DOHH2 (cell line): ENCODE measurements at regions not wholly inside any gene's neighbourhood (a gene's known extent, or its start where the extent isn't known, plus 50 kb on each side); places are given as distances from the start of the nearest gene placed in this dataset.

Source experiments
- EZH2phosphoT487 ChIP-seq: fragments of 200-600 bp; sonication (generic); IDR thresholded peaks from 2 replicates; pipeline ENCODE4 v1.6.1; 2017; ENCODE audit warnings: borderline replicate concordance, mild to moderate bottlenecking, antibody characterized with exemption, low read length, moderate library complexity, mixed read lengths
- TF ChIP-seq, protein P1 (sequence below): fragments of 200-600 bp; sonication (generic); IDR thresholded peaks from one replicate; pipeline ENCODE4 v1.5.1; 2014; ENCODE audit warnings: antibody characterized with exemption, mild to moderate bottlenecking, low read depth, low read length; ENCODE audit not compliant: poor library complexity, severe bottlenecking

DNA sequence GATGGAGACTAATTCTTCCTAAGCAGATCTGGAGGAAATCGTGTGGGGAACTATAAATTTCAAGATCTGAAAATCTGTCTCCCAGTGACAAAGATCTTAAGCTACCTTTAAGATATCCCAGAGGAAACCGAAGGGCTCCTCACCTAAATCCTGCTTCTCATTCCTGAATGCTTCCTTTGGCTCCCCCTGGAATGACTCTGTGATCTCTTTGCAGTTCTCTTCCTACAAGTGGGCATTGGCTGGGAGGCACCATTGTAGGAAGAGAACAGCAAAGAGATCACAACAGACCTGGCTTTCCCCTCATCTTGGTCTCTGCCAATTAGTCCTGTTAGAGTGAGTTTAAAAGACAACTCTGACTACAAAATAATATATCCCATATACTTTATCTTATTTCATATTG, 70.0 kb upstream of the KCNH7 start:
- TF ChIP-seq, protein P1, sequence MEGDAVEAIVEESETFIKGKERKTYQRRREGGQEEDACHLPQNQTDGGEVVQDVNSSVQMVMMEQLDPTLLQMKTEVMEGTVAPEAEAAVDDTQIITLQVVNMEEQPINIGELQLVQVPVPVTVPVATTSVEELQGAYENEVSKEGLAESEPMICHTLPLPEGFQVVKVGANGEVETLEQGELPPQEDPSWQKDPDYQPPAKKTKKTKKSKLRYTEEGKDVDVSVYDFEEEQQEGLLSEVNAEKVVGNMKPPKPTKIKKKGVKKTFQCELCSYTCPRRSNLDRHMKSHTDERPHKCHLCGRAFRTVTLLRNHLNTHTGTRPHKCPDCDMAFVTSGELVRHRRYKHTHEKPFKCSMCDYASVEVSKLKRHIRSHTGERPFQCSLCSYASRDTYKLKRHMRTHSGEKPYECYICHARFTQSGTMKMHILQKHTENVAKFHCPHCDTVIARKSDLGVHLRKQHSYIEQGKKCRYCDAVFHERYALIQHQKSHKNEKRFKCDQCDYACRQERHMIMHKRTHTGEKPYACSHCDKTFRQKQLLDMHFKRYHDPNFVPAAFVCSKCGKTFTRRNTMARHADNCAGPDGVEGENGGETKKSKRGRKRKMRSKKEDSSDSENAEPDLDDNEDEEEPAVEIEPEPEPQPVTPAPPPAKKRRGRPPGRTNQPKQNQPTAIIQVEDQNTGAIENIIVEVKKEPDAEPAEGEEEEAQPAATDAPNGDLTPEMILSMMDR, result no peak
- no peak for TF ChIP-seq EZH2phosphoT487
